RCC 7860 (cell line): ENCODE measurements at regions not wholly inside any gene's neighbourhood (a gene's known extent, or its start where the extent isn't known, plus 50 kb on each side); places are given as distances from the start of the nearest gene placed in this dataset.

Experiments used
- DNase-seq: peaks from one replicate; pipeline ENCODE4 v3.0.0-alpha.2; 2015; ENCODE audit warnings: low spot score
- FAIRE-seq: peaks from 2 replicates; lab custom pipeline; 2012; peaks lifted over from hg19 to GRCh38; lab: Jason Lieb, UNC

- FAIRE-seq: no peak
- no peak for DNase-seq
Observed at GRCh38 chr2:155218292-155218924, 519.9 kb downstream of the KCNJ3 start.

- DNase-seq (no peak), FAIRE-seq (no peak)
Observed at GRCh38 chr2:155215037-155215707, 516.7 kb downstream of the KCNJ3 start.

DNA sequence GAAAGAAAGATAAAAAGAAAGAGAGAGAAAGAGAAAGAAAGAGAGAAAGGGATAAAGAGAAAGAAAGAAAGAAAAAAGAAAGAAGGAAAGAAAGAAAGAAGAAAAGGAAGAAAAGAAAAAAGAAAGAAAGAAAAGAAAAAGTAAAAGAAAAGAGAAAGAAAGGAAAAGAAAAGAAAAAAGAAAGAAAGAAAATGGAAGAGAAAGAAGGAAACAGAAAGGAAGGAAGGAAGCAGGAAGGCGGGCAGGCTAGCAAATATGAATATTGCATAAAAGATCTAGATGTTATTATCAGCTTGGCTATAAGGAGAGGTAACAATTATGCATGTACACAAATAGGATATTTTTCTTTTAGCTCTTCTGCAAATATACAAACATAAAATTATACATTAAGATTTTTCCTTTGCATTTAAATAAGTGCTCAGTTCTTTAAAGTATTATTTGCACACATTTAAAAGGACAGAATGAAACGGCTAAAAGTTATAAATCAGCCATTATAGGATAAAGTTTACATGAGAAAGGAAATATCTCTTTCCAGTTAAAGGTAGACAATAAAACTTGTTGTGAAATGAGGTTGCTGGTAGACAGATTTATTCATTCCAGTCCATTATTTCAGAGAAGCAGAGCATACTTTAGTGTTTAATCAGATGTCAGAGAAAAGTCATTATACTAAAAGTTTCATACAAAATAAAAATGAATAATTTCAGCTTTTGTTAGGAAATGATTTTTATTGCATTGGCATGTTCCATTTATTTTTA is 511.4 kb downstream of the KCNJ3 start:
- no peak for FAIRE-seq

GRCh38 chr2:155203178-155203577 is 504.7 kb downstream of the KCNJ3 start:
- FAIRE-seq (no peak), DNase-seq (no peak)

More for the DNA sequence above, 511.4 kb downstream of the KCNJ3 start:
- no peak for DNase-seq

GRCh38 chr2:155200753-155201152 is 502.3 kb downstream of the KCNJ3 start:
- DNase-seq: no peak
- no peak for FAIRE-seq

DNA sequence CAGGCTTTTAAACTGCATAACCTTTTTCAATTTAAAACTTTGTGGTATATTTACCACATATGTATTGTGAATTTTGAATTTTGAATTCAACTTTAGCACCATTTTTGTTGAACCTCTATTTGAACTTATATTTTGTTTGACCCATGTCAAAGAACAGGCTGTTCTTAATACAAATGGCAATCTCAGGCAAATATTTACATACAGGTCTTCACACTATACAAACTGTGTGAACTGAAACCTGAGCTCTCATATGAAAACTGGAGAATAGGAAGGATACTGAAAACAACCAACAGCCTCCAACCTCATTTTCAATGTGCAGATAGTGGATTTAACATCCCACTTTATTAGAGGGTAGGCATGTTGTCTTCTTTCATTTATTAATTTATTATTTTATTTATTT is 491.8 kb downstream of the KCNJ3 start:
- no peak for DNase-seq
- FAIRE-seq: no peak

GRCh38 chr2:155178921-155179320 is 480.4 kb downstream of the KCNJ3 start:
- DNase-seq (no peak), FAIRE-seq (no peak)

GRCh38 chr2:155176345-155176744 is 477.9 kb downstream of the KCNJ3 start:
- FAIRE-seq (no peak), DNase-seq (no peak)

GRCh38 chr2:155169317-155169716 is 470.8 kb downstream of the KCNJ3 start:
- FAIRE-seq (no peak), DNase-seq (no peak)

- FAIRE-seq (no peak), DNase-seq (no peak)
Observed at GRCh38 chr2:155162494-155162893, 464.0 kb downstream of the KCNJ3 start.

GRCh38 chr2:155161314-155161713 is 462.8 kb downstream of the KCNJ3 start:
- no peak for DNase-seq
- FAIRE-seq: no peak

- no peak for FAIRE-seq
- DNase-seq: no peak
Observed at GRCh38 chr2:155157711-155158110, 459.2 kb downstream of the KCNJ3 start.

DNA sequence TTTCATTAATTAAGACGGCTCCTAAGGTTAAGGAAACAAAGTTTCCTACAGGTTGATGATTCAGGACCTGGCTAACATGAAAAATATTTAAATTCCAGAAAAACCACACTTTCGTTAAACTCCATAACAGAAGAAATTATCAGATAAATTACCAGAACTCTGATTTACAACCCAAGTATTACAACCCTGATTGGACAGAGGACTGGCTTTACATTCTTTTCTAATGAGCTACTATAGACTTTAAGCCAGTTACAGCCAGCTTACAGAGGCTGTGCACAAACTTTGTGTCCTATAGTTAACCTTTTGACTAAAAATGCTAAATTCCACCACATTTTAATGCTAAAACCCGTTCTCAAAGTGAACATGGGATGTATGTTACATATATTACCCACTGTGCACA is 458.6 kb downstream of the KCNJ3 start:
- no peak for DNase-seq
- FAIRE-seq: no peak

- DNase-seq (no peak), FAIRE-seq (no peak)
Observed at GRCh38 chr2:155151945-155152344, 453.4 kb downstream of the KCNJ3 start.

DNA sequence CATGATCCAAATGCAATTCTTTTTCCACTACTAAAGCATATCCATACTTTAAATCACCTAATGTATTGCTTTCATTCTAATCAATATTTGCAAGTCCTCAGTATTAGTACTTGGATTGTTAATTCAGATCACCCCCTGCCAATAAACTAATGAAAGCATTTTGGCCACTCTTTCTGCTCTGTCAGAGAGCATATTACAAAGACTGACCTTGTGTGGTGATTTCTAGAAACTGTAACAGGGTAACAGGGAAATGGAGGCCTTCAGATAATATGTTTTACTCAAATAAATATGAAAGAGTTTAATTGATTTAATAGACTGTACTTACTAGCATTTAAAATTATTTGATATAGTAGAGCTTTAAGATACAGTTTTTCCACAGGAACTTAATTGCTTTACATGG is 453.0 kb downstream of the KCNJ3 start:
- DNase-seq (no peak), FAIRE-seq (no peak)

DNA sequence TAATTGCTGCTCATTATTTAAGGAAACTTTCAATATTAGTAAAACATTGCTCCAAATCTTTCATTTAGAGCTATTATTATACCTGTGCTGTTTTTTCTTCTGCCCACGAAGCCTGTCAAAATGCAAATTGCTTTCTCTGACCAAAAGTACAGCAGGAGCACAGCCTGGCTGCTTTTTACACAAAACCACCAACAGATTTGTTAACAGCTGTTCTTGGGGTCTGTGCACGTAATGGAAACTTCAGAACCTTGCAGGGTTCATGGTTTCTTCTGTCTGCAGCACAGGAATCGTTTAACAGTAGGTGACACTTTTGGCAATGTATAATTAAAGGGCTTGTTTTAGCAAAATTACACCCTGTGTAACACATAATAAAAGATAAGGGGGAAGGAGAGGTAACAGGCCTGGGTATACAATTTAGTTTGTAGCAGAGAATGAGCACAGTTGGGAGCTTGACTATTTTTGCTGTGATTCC is 447.3 kb downstream of the KCNJ3 start:
- FAIRE-seq (no peak), DNase-seq (no peak)

DNA sequence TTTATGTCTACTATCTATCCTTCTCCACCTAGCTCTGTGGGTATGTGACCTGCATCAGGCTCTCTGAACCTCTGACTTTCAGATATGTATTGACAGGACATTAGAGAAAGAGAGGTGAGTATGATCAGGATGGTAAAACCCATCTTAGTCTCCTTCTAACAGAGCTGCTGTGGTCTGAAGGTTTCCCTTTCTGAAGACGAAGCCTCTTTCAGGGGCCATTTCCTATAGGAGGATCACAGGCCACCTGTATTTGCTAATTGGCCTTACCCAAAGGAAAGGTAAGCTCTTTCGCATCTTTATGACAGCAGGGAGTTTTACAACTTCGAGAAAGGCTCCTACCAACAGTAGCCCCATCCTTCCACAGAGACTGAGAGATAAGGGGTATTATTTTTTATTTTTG is 442.9 kb downstream of the KCNJ3 start:
- no peak for FAIRE-seq
- DNase-seq: no peak

- FAIRE-seq: no peak
- DNase-seq: no peak
Observed at GRCh38 chr2:155125585-155126230, 427.2 kb downstream of the KCNJ3 start.

DNA sequence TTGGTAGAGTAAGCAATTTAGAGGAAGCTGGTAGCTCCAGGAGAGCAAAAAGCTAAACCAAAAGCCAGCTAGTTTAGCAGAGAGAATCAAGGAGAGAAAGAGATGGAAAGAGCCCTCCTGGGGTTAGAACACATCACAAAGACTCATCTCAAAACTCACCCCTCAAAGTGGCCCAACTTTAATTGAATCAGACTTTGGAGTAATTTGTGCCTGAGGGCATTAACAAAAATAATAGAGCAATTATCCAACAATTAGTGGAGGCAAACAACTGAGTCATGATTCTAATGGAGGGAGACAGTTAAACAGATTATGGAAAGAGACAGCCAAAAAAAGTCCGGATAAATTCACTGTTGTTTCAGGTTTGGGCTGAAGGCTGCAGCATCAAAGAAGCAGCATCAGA is 417.4 kb downstream of the KCNJ3 start:
- DNase-seq (no peak), FAIRE-seq (no peak)

DNA sequence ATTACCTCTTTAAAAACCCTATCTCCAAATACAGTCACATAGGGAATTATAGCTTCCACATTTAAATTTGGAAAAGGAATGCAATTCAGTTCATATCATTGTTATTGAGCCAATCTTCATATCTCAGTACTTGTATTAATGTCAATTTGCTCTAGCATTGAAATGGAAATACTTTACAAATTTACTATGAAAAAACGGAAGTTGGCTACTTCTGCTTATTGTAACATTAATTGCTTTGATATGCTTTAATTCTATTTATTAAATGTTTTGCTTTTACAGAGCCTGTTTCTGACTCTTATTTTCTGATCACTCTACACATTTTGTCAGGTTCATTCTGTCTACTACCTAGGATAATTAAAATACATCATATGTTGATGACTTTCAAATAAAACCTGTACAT is 412.6 kb downstream of the KCNJ3 start:
- FAIRE-seq (no peak), DNase-seq (no peak)

DNA sequence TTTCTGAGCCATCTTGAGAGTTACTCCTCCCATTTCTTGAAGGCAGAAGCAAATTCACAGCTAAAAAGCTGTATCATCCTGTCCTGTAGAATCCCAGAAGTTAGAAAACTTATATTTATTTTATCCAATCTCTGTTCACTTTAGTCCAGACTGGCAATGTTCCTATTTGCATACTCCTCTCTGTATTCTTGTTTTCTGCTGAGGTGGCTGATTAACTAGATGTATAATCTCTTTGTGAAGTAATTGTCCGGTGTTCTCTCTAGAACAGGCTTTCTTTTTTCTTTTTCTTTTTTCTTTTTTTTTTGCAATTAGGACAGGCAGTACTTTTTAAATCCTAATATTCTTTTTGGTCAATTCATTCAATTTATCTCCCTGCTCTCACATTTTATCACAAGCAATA is 411.0 kb downstream of the KCNJ3 start:
- DNase-seq: no peak
- no peak for FAIRE-seq
